Effector memory CD8-positive, alpha-beta T cell (primary cell): ENCODE measurements at regions not wholly inside any gene's neighbourhood (a gene's known extent, or its start where the extent isn't known, plus 50 kb on each side); places are given as distances from the start of the nearest gene placed in this dataset.
"Not testable (repeated sequence)": the region's sequence is repeated elsewhere in the genome, so short reads cannot be mapped to it uniquely, and the experiment has no call there.

Source experiments
- ATAC-seq: fragments of 150-1000 bp; cut with Tn5 transposase; replicated peaks from 2 replicates; pipeline ENCODE4 v1.10.0; 2021; ENCODE audit warnings: mild to moderate bottlenecking, moderate library complexity
- DNase-seq, 3 experiments: peaks; one replicate each; pipeline ENCODE4 v3.0.0; 2021
- H3K27ac Mint-ChIP-seq, 2 donors: one replicate each; pipeline ENCODE4 v1.8.0; 2022; ENCODE audit warnings: mild to moderate bottlenecking in 2 of 2, mixed read lengths in 2 of 2, moderate library complexity in 2 of 2
- H3K27me3 Mint-ChIP-seq, 2 donors: one replicate each; pipeline ENCODE4 v1.8.0; 2022; ENCODE audit warnings: mixed read lengths in 2 of 2
- H3K36me3 Mint-ChIP-seq: one replicate; pipeline ENCODE4 v1.8.0; 2022; ENCODE audit warnings: mild to moderate bottlenecking, moderate library complexity, mixed read lengths; ENCODE audit not compliant: insufficient read depth
- H3K4me1 Mint-ChIP-seq, 2 donors: one replicate each; pipeline ENCODE4 v1.8.0; 2022; ENCODE audit warnings: low read depth in 2 of 2, mixed read lengths in 2 of 2
- H3K4me3 Mint-ChIP-seq, 2 donors: one replicate each; pipeline ENCODE4 v1.8.0; 2022; ENCODE audit warnings: mild to moderate bottlenecking in 2 of 2, mixed read lengths in 2 of 2, moderate library complexity in 2 of 2
- H3K9me3 Mint-ChIP-seq, 2 donors: one replicate each; pipeline ENCODE4 v1.8.0; 2022; ENCODE audit warnings: mixed read lengths in 2 of 2

DNA sequence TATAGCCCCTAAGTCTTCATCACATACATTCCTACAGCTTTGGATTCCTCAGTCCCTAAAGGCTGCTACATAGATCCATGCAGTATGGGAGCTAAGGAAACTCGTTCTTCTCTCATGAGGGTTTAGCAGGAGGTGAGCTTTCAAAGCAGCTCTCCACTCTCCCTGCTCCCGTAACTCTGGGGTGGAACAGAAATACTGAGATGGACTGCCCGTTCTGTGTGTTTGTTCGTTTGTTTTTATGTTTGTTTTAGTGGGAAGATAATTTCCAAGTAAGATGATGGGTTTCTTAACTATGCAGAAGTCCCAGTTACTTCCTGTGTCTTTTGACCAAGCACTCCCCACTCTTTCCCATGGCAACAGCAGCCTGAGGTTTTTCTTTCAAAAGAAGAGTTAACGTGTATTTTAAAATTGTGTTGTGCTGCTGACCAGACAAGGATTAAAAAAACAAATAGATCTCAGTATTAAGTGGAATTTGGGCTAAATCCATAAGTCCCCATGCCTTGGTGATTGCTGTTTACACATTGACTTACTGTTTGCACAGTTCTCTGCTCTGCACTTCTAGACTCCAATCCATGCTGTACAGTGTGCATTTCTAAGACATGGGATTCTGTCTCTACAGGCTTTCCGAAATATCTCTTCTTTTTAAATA is 156.4 kb upstream of the SH3BP4 start:
- DNase-seq (no peak), ATAC-seq (no peak)
- H3K36me3 Mint-ChIP-seq, result no peaks in the 10 kb centered on the region
- no peak overlapping the region for H3K27ac Mint-ChIP-seq
- no peaks in the 10 kb centered on the region for H3K9me3 Mint-ChIP-seq
- no peaks in the 10 kb centered on the region for H3K4me1 Mint-ChIP-seq
- H3K27me3 Mint-ChIP-seq, result peaks cover 59 to 65% of the 10 kb centered on the region in 2 donors
- H3K4me3 Mint-ChIP-seq, result no peak overlapping the region

DNA sequence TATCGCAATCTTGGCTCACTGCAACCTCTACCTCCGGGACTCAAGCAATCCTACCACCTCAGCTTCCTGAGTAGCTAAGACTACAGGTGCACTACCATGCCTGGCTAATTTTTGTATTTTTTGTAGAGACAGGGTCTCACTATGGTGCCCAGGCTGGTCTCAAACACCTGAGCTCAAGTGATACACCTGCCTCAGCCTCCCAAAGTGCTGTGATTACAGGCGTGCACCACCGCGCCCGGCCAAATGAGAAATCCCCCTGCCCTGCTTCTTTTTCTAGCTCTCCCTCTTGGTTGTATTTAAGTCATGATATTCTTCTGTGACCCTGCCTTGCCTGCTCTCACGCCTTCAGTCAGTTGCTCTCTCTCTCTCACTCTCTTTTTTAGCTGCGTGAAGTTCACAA is 157.0 kb upstream of the SH3BP4 start:
- ATAC-seq (no peak), DNase-seq (no peak)
- Mint-ChIP-seq H3K27ac (no peak overlapping the region), H3K4me1 (no peaks in the 10 kb centered on the region), H3K9me3 (no peaks in the 10 kb centered on the region), H3K36me3 (no peaks in the 10 kb centered on the region), H3K27me3 (peaks cover 59 to 65% of the 10 kb centered on the region in 2 donors), H3K4me3 (no peak overlapping the region)

DNA sequence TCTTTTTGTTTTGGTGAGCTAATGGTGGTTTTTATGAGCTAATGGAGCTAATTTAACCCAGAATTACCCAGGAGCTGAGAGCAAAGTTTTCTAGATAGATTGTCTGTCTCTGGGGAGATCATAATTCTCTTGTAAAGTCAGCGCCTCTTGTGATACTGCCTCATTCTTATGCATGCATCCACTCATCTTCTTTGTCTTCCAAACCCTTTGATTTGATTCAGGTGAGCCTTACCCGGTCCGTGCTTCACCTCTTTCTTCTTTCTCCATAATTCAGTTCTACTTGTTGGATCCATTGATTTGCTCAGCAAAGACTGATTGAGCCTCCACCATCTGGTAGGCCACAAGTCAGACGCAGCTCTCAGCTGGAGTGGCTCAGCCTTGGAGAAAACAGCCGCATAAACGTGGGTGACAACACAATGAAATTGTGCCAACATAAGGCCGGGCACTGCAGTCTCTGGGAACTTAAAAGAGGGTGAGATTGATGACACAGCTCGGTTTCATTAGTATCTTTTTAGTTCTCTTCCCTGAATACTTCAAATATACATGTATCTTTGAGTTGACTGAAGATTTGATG is 158.5 kb upstream of the SH3BP4 start:
- Mint-ChIP-seq H3K4me3 (no peak overlapping the region), H3K27ac (no peak overlapping the region), H3K27me3 (peaks cover 60 to 65% of the 10 kb centered on the region in 2 donors), H3K4me1 (no peaks in the 10 kb centered on the region), H3K9me3 (no peaks in the 10 kb centered on the region), H3K36me3 (no peaks in the 10 kb centered on the region)
- DNase-seq, result no peak
- ATAC-seq, result no peak

DNA sequence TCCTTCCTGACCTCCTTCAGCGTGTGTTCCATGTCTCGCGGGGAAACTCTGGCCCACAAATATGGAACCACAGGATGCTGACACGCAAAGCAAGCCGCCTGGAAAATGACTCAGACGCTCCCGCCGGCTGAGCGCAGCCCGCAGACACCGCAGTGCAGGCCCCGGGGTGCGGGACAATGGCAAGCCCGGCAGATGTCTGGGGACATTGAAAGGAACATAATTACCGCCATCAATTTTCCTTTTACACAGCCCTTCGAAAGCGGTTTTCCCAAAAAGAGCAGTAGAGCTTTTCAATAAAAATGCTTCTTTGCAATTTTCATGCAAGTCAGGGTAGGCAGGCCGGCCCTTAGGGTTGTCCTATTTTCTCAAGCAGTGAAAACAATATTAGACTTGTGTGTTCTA is 159.2 kb upstream of the SH3BP4 start:
- Mint-ChIP-seq H3K27ac (no peak overlapping the region), H3K4me1 (no peaks in the 10 kb centered on the region), H3K4me3 (no peak overlapping the region), H3K9me3 (no peaks in the 10 kb centered on the region), H3K27me3 (peaks cover 59 to 61% of the 10 kb centered on the region in 2 donors), H3K36me3 (no peaks in the 10 kb centered on the region)
- ATAC-seq (no peak), DNase-seq (no peak)

DNA sequence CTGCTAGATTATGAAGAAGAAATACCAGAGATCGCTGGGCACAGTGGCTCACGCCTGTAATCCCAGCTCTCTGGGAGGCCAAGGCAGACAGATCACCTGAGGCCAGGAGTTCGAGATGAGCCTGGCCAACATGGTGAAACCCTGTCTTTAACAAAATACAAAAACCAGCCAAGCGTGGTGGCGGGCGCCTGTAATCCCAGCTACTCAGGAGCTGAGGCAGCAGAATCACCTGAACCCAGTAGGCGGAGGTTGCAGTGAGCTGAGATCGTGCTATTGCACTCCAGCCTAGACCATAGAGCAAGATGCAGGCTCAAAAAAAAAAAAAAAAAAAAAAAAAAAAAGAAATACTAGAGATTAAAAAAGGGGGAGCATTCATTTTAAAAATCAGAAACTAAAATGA is 159.7 kb upstream of the SH3BP4 start:
- H3K4me1 Mint-ChIP-seq, H3K4me3 Mint-ChIP-seq, H3K36me3 Mint-ChIP-seq, ATAC-seq, H3K9me3 Mint-ChIP-seq, H3K27ac Mint-ChIP-seq, DNase-seq: not testable (repeated sequence)
- H3K27me3 Mint-ChIP-seq, result peaks cover 53 to 59% of the 10 kb centered on the region in 2 donors

DNA sequence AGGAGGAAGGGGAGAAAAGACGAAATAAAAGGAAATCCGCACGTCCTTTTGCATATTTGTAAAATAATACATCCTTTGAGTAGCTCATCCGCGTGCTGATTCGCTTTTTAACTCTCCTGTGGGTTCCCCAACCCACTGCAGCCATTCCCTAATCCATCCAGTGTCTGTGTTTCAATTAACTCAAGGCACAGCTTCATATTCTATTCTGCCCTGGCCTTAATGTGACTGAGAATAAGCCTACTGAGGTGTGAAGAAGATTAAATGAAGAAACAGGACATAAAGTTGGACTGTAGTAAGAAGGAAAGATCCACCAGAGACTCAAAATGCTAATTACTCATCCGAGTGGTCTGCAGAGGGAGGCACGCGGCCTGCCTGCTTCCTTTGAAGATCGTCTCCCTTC is 161.4 kb upstream of the SH3BP4 start:
- DNase-seq (no peak), ATAC-seq (no peak)
- H3K9me3 Mint-ChIP-seq, result no peaks in the 10 kb centered on the region
- peaks cover 55 to 60% of the 10 kb centered on the region in 2 donors for H3K27me3 Mint-ChIP-seq
- H3K27ac Mint-ChIP-seq, result no peak overlapping the region
- no peak overlapping the region for H3K4me3 Mint-ChIP-seq
- no peaks in the 10 kb centered on the region for H3K36me3 Mint-ChIP-seq
- H3K4me1 Mint-ChIP-seq, result no peaks in the 10 kb centered on the region

DNA sequence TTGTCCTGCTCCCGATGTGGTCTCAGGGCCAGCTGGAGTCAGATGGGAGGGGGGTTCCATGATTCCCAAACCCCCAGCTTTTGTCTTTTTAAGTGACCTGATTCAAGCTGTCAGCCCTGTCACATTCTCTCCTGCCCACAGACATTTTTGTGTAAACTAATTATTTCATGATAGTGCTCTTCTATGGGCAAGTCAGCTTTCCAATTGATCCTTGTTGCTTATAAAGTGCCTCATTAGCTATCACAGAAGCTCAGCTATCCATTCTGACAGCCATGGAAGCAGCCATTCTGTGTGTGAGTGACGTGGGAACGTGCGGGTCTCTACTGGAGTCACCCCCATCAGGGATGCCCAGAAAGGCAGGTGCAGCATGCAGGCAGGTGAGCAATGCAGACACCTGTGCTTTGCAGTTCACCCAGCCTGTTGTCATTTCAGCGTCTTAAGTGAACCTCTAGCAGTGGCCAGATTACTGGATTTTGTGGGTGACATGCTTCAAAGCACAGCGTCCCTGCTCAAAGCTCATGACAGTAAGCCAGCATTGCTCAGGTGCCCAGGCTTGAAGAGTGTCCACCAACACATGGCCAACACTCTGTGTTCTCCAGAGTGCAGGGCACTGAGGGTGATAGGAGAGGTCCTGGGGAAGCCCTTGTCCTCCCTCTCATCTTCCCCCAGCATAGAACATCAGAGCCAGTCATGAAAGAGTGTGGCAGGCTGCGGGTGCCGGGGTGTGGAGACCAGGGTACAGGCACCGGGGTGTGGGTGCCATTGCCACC is 162.1 kb upstream of the SH3BP4 start:
- peaks cover 51 to 56% of the 10 kb centered on the region in 2 donors for H3K27me3 Mint-ChIP-seq
- no peaks in the 10 kb centered on the region for H3K9me3 Mint-ChIP-seq
- no peaks in the 10 kb centered on the region for H3K36me3 Mint-ChIP-seq
- DNase-seq, result no peak
- H3K27ac Mint-ChIP-seq, result no peak overlapping the region
- H3K4me3 Mint-ChIP-seq, result no peak overlapping the region
- ATAC-seq, result no peak
- H3K4me1 Mint-ChIP-seq, result no peaks in the 10 kb centered on the region

DNA sequence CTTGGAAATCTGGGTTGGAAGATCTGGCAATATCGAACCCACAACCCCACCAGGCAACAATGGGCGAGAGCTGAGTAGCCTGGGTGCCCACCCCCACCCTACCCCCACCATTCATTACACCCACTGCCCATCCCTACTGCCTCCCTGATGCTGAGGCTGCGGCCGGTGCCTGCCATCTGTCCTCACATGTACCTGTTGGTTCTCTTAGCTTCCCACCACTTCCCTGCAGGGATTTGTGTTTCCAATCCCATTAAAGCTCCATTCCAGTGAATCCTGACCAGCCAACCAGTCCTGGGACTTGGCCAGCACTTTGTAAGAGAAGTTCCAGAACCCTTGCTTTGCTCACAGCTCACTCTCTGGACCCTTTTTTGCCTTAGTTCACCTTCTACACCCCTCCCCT is 163.0 kb upstream of the SH3BP4 start:
- peaks cover 51 to 53% of the 10 kb centered on the region in 2 donors for H3K27me3 Mint-ChIP-seq
- ATAC-seq (no peak), DNase-seq (no peak)
- H3K9me3 Mint-ChIP-seq, result peaks cover 2 to 8% of the 10 kb centered on the region in 2 donors
- H3K36me3 Mint-ChIP-seq, result no peaks in the 10 kb centered on the region
- H3K4me1 Mint-ChIP-seq, result no peaks in the 10 kb centered on the region
- H3K4me3 Mint-ChIP-seq, result no peak overlapping the region
- H3K27ac Mint-ChIP-seq, result no peak overlapping the region

DNA sequence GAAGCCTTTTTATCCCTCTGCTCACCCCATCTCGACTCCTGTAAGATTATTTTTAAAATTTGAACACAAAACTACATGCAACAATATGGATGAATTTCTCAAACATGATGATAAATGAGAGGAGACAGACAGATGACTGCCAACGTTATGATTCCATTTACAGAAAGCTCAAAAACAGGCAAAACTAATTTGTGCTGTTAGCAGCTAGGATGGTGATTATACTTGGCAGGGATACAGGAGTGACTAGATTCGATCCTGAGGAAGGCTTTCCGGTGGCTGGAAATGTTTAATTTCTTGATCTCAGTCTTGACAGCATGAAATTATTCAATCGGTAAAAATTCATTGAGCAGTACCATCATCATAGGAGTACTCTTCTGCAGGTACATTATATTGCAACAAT is 163.4 kb upstream of the SH3BP4 start:
- Mint-ChIP-seq H3K4me1 (no peaks in the 10 kb centered on the region), H3K27me3 (peaks cover 51 to 53% of the 10 kb centered on the region in 2 donors), H3K36me3 (no peaks in the 10 kb centered on the region), H3K4me3 (no peak overlapping the region), H3K27ac (no peak overlapping the region), H3K9me3 (peaks cover 2 to 12% of the 10 kb centered on the region in 2 donors)
- ATAC-seq (no peak), DNase-seq (no peak)

DNA sequence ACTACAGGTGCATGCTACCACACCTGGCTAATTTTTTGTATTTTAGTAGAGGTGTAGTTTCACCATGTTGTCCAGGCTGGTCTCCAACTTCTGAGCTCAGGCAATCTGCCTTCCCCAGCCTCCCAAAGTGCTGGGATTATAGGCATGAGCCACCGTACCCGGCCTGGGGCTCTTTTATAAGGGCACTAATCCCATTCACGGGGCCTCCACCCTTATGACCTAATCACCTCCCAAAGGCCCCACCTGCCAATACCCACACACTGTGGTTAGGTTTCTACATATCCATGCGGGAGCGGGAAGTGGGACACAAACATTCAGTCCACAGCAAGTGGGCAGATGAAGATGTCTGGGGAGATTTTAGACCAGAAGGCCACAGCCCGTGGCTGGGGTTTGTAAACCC is 164.7 kb upstream of the SH3BP4 start:
- Mint-ChIP-seq H3K27ac (no peak overlapping the region), H3K4me1 (no peaks in the 10 kb centered on the region), H3K36me3 (no peaks in the 10 kb centered on the region), H3K9me3 (peaks cover 4 to 25% of the 10 kb centered on the region in 2 donors), H3K4me3 (no peak overlapping the region), H3K27me3 (peaks cover 51 to 53% of the 10 kb centered on the region in 2 donors)
- no peak for DNase-seq
- no peak for ATAC-seq

DNA sequence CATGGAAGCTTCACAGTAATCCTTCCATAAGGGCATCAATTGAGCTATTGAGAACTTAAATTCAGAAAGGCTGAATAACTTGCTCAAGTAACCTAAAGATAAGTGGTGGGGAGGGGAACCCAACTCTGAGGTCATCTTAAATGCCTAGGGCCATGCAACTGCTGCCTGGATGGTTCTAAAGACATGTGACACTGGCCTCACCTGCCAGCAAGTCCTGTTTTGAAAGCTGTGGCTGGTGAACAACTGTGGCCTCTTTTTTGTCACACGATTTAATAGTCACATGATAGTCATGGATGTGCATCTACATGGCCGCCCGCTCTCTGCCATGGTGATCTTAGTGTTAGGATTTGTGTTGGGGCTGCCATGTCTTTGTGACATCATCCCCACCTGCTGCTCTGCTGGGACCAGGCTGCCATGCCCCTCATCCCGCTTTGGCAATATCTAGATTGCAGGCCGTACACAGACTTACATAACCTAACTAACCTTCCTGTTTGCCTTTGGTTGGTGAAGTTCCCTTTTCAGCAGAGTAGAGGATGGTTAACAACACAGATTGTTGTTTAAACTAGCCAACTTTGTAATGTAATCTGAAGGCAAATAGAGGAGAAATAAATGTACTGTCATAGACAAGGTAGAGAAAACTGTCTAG is 177.9 kb upstream of the SH3BP4 start:
- ATAC-seq (no peak), DNase-seq (no peak)
- no peaks in the 10 kb centered on the region for H3K4me1 Mint-ChIP-seq
- H3K4me3 Mint-ChIP-seq, result no peak overlapping the region
- no peaks in the 10 kb centered on the region for H3K9me3 Mint-ChIP-seq
- no peak overlapping the region for H3K27ac Mint-ChIP-seq
- H3K36me3 Mint-ChIP-seq, result no peaks in the 10 kb centered on the region
- peaks cover 69 to 93% of the 10 kb centered on the region in 2 donors for H3K27me3 Mint-ChIP-seq

DNA sequence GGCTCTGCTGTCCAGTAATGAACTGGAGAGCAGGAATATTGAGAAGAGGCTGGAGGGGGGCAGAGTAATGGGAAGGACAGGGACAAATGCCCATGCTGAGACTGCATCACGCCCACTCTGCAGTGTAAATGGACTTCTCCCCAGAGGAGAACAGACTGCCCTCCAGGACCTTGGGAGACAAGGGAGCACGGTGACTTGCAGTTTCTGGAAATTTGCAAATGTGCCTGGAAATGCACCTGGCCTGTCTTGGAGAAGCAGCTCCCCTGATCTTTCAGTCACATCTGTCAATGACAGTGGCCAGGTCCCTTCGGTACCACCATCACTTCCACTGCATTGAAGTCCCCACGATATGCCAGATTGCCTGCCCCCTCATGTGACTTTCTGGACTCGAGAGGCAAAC is 178.7 kb upstream of the SH3BP4 start:
- H3K9me3 Mint-ChIP-seq, result no peaks in the 10 kb centered on the region
- H3K36me3 Mint-ChIP-seq, result no peaks in the 10 kb centered on the region
- H3K4me3 Mint-ChIP-seq, result no peak overlapping the region
- H3K27ac Mint-ChIP-seq, result no peak overlapping the region
- H3K4me1 Mint-ChIP-seq, result no peaks in the 10 kb centered on the region
- DNase-seq (no peak), ATAC-seq (no peak)
- H3K27me3 Mint-ChIP-seq, result peaks cover 70 to 94% of the 10 kb centered on the region in 2 donors

DNA sequence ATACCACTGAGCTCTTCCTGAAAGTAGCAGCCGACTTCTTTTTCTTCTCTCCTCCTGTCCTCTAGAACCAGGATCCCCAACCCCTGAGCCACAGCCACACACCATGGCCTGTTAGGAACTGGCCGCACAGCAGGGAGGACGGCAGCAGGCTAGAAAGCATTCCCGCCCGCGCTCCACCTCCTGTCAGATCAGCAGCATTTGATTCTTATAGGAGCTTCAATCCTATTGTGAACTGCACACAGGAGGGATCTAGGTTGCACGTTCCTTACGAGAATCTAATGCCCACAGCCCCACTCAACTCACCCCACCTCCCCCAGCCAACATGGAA is 179.1 kb upstream of the SH3BP4 start:
- Mint-ChIP-seq H3K36me3 (no peaks in the 10 kb centered on the region), H3K27me3 (peaks cover 70 to 94% of the 10 kb centered on the region in 2 donors), H3K4me3 (no peak overlapping the region), H3K27ac (no peak overlapping the region), H3K4me1 (no peaks in the 10 kb centered on the region), H3K9me3 (no peaks in the 10 kb centered on the region)
- DNase-seq (no peak), ATAC-seq (no peak)
